MCF 10A (cell line): ENCODE measurements at regions not wholly inside any gene's neighbourhood (a gene's known extent, or its start where the extent isn't known, plus 50 kb on each side); places are given as distances from the start of the nearest gene placed in this dataset.

Experiments used
- BruUV-seq: library from RNA; stranded (reverse); fragments of 400-500 nt; replicated peaks from 2 replicates; lab custom pipeline; 2021; lab: Mats Ljungman, UMichigan
- CTCF ChIA-PET: fragments of 300-600 bp; sonication (Branson Sonifier 250); formaldehyde crosslinking; extraction: SDS; loops from one replicate; lab custom pipeline; 2021; ENCODE audit warnings: antibody characterized with exemption, inconsistent platforms; lab: Yijun Ruan, JAX
- POLR2A ChIA-PET: fragments of 300-600, 350-650 bp; sonication (Branson Sonifier 250); formaldehyde crosslinking; extraction: SDS; loops from one replicate; lab custom pipeline; 2020; ENCODE audit warnings: antibody characterized with exemption, inconsistent platforms; lab: Yijun Ruan, JAX
- DNase-seq: peaks from one replicate; pipeline ENCODE4 v3.0.0-alpha.2; 2018; ENCODE audit not compliant: unreplicated experiment
- H3K27ac Mint-ChIP-seq: one replicate; pipeline ENCODE4 v1.8.0; 2022; ENCODE audit warnings: mild to moderate bottlenecking, low read depth, mixed read lengths; ENCODE audit not compliant: unreplicated experiment
- H3K27me3 Mint-ChIP-seq: one replicate; pipeline ENCODE4 v1.8.0; 2022; ENCODE audit warnings: mixed read lengths; ENCODE audit not compliant: insufficient read depth, unreplicated experiment
- H3K36me3 Mint-ChIP-seq: one replicate; pipeline ENCODE4 v1.8.0; 2022; ENCODE audit warnings: mild to moderate bottlenecking, moderate library complexity, mixed read lengths; ENCODE audit not compliant: insufficient read depth, unreplicated experiment
- H3K4me1 Mint-ChIP-seq: one replicate; pipeline ENCODE4 v1.8.0; 2022; ENCODE audit warnings: mixed read lengths; ENCODE audit not compliant: insufficient read depth, unreplicated experiment
- H3K4me3 Mint-ChIP-seq: one replicate; pipeline ENCODE4 v1.8.0; 2022; ENCODE audit warnings: mild to moderate bottlenecking, moderate library complexity, mixed read lengths; ENCODE audit not compliant: unreplicated experiment
- H3K9me3 Mint-ChIP-seq: one replicate; pipeline ENCODE4 v1.8.0; 2022; ENCODE audit warnings: mixed read lengths; ENCODE audit not compliant: unreplicated experiment
- intact Hi-C: fragments of 100-400 bp; cut with micrococcal nuclease; formaldehyde crosslinking; loops from 2 replicates; pipeline ENCODE4 v1.14.1; 2022
- TF ChIP-seq, protein P1 (sequence below): fragments of 200-600 bp; IDR thresholded peaks from one replicate; pipeline ENCODE4 v1.8.0; 2022; ENCODE audit warnings: antibody characterized with exemption, mild to moderate bottlenecking; ENCODE audit not compliant: unreplicated experiment

DNA sequence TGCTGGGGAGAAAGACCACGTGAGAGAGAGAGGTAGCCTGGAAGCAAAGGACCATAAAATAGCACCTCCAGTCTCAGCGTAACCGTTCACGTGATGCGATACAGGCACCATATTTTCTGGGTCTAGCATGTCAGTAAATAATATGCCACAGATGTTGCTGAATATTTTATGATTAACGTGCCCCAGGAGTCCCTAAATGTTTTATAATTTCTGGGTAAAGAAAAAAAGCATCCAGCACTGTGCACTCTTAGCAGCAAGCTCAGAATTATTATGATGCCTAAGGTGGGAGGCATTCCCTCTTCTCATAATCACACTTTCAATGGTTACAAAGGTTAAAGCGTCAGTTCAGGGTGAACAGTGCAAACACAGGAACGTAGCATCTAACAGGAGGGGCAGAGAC lies 121.8 kb downstream of the CAVIN4 start:
- TF ChIP-seq, protein P1, sequence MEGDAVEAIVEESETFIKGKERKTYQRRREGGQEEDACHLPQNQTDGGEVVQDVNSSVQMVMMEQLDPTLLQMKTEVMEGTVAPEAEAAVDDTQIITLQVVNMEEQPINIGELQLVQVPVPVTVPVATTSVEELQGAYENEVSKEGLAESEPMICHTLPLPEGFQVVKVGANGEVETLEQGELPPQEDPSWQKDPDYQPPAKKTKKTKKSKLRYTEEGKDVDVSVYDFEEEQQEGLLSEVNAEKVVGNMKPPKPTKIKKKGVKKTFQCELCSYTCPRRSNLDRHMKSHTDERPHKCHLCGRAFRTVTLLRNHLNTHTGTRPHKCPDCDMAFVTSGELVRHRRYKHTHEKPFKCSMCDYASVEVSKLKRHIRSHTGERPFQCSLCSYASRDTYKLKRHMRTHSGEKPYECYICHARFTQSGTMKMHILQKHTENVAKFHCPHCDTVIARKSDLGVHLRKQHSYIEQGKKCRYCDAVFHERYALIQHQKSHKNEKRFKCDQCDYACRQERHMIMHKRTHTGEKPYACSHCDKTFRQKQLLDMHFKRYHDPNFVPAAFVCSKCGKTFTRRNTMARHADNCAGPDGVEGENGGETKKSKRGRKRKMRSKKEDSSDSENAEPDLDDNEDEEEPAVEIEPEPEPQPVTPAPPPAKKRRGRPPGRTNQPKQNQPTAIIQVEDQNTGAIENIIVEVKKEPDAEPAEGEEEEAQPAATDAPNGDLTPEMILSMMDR, result no peak
- intact Hi-C loops, result no loop called here
- no peaks in the 10 kb centered on the region for H3K4me1 Mint-ChIP-seq
- no peak for DNase-seq
- no TSS peak for BruUV-seq
- no peak overlapping the region for H3K4me3 Mint-ChIP-seq
- H3K27me3 Mint-ChIP-seq, result no peaks in the 10 kb centered on the region
- POLR2A ChIA-PET, result no interaction called here
- H3K27ac Mint-ChIP-seq, result no peak overlapping the region
- no peaks in the 10 kb centered on the region for H3K36me3 Mint-ChIP-seq
- H3K9me3 Mint-ChIP-seq, result no peaks in the 10 kb centered on the region
- CTCF ChIA-PET, result interaction anchor here (0.6 to 1.2 kb wide), 8 partner anchors 10 to 485 kb away, joined by 3 to 6 read pairs (median 3); no protein-coding TSS in a partner anchor

DNA sequence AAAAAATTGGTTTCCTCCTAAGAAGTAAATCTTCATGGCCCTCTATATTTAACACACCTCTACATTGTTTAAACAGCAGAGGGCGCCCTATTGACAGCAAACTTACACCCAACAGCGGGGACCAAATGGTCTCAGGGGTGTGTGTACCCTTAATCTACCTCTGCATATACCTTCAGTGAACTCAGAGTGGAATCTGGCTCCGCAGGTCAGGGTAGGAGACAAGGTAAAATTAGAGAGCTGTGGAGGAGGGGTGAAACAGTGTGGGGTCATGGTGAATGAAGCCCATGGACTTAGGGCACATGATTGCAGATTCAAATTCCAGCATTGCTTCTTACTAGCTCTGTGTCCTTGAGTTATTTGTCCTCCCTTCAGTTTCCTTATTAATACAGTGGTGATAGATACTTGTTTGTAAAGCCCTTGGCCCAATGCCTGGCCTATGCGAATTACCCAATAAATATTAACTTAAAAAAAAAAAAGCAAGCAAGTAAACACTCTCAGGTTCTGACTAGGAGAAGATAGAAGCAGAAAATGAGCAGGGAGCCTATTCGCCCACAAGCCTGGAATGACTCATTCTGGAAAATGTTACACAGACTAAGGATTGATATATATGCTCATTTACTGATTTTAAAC lies 122.9 kb downstream of the CAVIN4 start:
- no TSS peak for BruUV-seq
- Mint-ChIP-seq H3K36me3 (no peaks in the 10 kb centered on the region), H3K4me1 (no peaks in the 10 kb centered on the region), H3K4me3 (no peak overlapping the region), H3K27me3 (no peaks in the 10 kb centered on the region), H3K9me3 (no peaks in the 10 kb centered on the region), H3K27ac (no peak overlapping the region)
- intact Hi-C loops, result no loop called here
- peak; percentile 48 for DNase-seq
- TF ChIP-seq, protein P1, result peak; percentile 41
- POLR2A ChIA-PET, result interaction anchor here (0.6 kb wide), 1 partner anchor 238 kb away, joined by 3 read pairs; no protein-coding TSS in a partner anchor
- CTCF ChIA-PET, result interaction anchor here (0.6 to 3.0 kb wide), 17 partner anchors 9 to 688 kb away, joined by 3 to 15 read pairs (median 3); no protein-coding TSS in a partner anchor

DNA sequence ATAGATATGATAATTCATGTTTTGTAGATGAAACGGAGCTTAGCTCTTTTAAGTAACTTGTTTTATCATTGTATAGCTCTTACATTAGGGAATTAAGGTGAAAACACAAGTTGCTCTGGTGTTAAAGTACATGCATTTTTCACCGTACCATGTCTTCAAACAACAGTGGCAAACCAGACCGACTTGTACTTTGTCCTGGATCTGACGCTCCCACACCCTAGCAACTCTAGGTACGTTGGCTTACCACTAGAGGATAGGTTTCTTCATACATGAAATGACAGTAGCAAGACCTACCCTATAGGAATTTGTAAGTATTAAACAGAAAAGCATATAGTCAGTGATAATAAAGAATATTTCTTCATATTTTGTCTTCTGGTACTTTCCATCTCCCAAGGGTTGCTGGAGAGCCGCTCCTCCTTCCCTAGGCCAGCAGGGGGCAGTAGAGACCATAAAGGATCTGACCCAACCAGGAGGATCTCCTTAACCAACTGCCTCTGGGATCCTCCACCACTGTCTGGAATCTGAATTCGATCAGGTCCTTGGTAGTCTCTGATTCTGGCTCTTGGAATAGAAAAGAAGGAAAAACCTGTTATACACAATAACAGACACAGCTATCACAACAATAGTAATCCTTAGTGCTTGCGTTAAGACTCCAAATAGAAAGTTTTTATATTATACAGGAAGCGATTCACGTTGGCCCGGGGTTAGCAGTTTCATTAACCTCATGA lies 136.7 kb downstream of the CAVIN4 start:
- Mint-ChIP-seq H3K27me3 (peaks cover under 1% of the 10 kb centered on the region), H3K27ac (no peak overlapping the region), H3K4me3 (no peak overlapping the region), H3K36me3 (no peaks in the 10 kb centered on the region), H3K4me1 (no peaks in the 10 kb centered on the region), H3K9me3 (no peaks in the 10 kb centered on the region)
- POLR2A ChIA-PET, result no interaction called here
- peak; percentile 77 for DNase-seq
- intact Hi-C loops, result loop anchor here (1.0 to 10.0 kb wide), 5 partner anchors 112 to 670 kb away; partner anchors contain the start of gene BAAT
- BruUV-seq, result no TSS peak
- CTCF ChIA-PET, result interaction anchor here (0.6 to 4.3 kb wide), 40 partner anchors 10 to 808 kb away, joined by 3 to 44 read pairs (median 4); no protein-coding TSS in a partner anchor
- TF ChIP-seq, protein P1, result peak; percentile 89

DNA sequence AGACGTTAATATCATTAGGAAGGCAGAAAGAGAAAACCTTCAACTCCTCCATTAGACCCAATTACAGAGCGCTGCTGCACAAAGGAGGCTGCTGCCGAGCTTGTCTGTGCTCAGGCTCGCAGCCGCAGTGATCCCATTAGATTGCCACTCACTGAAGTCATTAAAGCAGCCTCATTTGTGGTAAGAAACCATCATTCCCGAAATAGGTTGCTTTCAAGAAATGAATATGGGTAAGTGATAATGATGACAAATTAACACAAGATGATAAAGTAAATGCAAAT lies 137.2 kb downstream of the CAVIN4 start:
- Mint-ChIP-seq H3K27me3 (no peaks in the 10 kb centered on the region), H3K4me3 (no peak overlapping the region), H3K9me3 (no peaks in the 10 kb centered on the region), H3K36me3 (no peaks in the 10 kb centered on the region), H3K27ac (no peak overlapping the region), H3K4me1 (no peaks in the 10 kb centered on the region)
- ChIA-PET POLR2A (no interaction called here), CTCF (interaction anchor here (0.7 to 4.3 kb wide), 18 partner anchors 10 to 762 kb away, joined by 3 to 44 read pairs (median 4); no protein-coding TSS in a partner anchor)
- DNase-seq, result no peak
- intact Hi-C loops, result loop anchor here (2.0 to 10.0 kb wide), 2 partner anchors 404 to 670 kb away; partner anchors contain the start of gene BAAT
- no TSS peak for BruUV-seq
- TF ChIP-seq, protein P1, result no peak
